ENCODE measurements at regions not wholly inside any gene's neighbourhood (a gene's known extent, or its start where the extent isn't known, plus 50 kb on each side); places are given as distances from the start of the nearest gene placed in this dataset.

DNA sequence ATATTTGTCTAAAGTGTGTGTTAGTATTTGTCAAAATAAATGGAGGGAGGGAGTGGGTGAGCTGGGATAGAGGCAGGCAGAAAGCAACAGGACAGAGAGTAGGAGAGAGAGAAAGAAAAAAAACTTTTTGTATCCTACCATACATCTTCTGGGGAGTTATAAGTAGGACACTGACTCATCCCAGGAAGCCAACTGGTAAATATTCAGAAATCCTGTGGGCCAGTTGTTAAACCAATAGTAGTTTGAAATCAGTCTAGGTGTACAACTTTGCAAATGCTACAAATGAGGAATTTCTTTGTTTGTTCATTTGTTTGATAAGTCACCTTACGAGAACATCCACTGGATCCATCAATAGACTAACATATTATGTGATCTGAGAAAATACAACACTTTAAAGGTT lies 980.9 kb downstream of the GATA3 start:
- TF ChIP-seq EZH2phosphoT487 (IDR thresholded peaks at IDR 0.05; ENCODE audit: insufficient read depth, low read depth) (no peak), EZH2 (IDR thresholded peaks at IDR 0.05; ENCODE audit: insufficient read depth, poor library complexity, severe bottlenecking) (no peak)
